Heart right ventricle (tissue), 16 donors: ENCODE measurements at regions not wholly inside any gene's neighbourhood (a gene's known extent, or its start where the extent isn't known, plus 50 kb on each side); places are given as distances from the start of the nearest gene placed in this dataset.

Experiments used
- ATAC-seq, 8 donors: fragments of 200-7000 bp; cut with Tn5 transposase; one replicate each; pipeline ENCODE4 v1.9.1; 2020; ENCODE audit warnings: mild to moderate bottlenecking in 8 of 8, moderate library complexity in 8 of 8, moderate number of reproducible peaks in 1 of 8
- DNase-seq, 2 donors: peaks; one replicate each; pipeline ENCODE4 v3.0.0-alpha.2; 2020
- H3K27ac ChIP-seq, 10 donors: fragments of 200-600 bp; sonication (generic) in 2 of 10; one replicate each; pipeline versions ENCODE4 v1.5.0 to v1.8.0; 2020 to 2022; ENCODE audit warnings: mild to moderate bottlenecking in 3 of 10
- H3K27me3 ChIP-seq, 7 donors: fragments of 200-600 bp; one replicate each; pipeline ENCODE4 v1.8.0; 2021 to 2022; ENCODE audit warnings: mild to moderate bottlenecking in 2 of 7
- H3K36me3 ChIP-seq, 9 donors: fragments of 200-600 bp; sonication (generic) in 1 of 9; one replicate each; pipeline versions ENCODE4 v1.5.0 to v1.8.0; 2020 to 2022; ENCODE audit warnings: mild to moderate bottlenecking in 2 of 9
- H3K4me1 ChIP-seq, 9 donors: fragments of 200-600 bp; sonication (generic) in 1 of 9; one replicate each; pipeline versions ENCODE4 v1.5.0 to v1.8.0; 2020 to 2022; ENCODE audit warnings: mild to moderate bottlenecking in 4 of 9
- H3K4me3 ChIP-seq, 10 donors: fragments of 200-600 bp; sonication (generic) in 2 of 10; one replicate each; pipeline versions ENCODE4 v1.5.0 to v1.8.0; 2020 to 2022; ENCODE audit warnings: mild to moderate bottlenecking in 7 of 10, moderate library complexity in 2 of 10
- H3K9me3 ChIP-seq, 11 donors: fragments of 200-600 bp in 10 of 11; sonication (generic) in 2 of 11; one replicate each; pipeline versions ENCODE4 v1.5.0 to v1.8.0; 2013 to 2022; ENCODE audit warnings: mild to moderate bottlenecking in 2 of 11, control low read depth in 1 of 11, moderate library complexity in 1 of 11
- CTCF ChIP-seq, 9 donors: fragments of 200-600 bp; sonication (generic) in 2 of 9; IDR thresholded peaks; one replicate each; pipeline versions ENCODE4 v1.5.0 to v1.8.0; 2021 to 2022; ENCODE audit warnings: antibody characterized with exemption in 9 of 9, mild to moderate bottlenecking in 5 of 9, moderate library complexity in 1 of 9
- WGBS, 2 donors: extraction: QIAGEN DNeasy Blood & Tissue Kit; methylation state at CpG; one replicate each; pipeline ENCODE4 v1.1.7; 2013; ENCODE audit warnings: inconsistent platforms in 1 of 2; 5-methylcytosine and 5-hydroxymethylcytosine counted together
- intact Hi-C, 10 donors: fragments of 100-400 bp; cut with DNase I; formaldehyde crosslinking; loops; one replicate each; pipeline versions ENCODE4 v1.11.1 to v1.14.2; 2022
- donor health status: Arrhythmogenic right ventricular cardiomyopathy.
- donor health status: ischemic (EF 13 %, LVEDD 7.1; RV severe dilation, severe dysfunction).
- donor health status: healthy with polysubstance abuse.
- donor health status: DM: no; HTN: yes; CAD: no.
- donor health status: DM: no; HTN: no; CAD: no.
- donor health status: ischemic (EF 25% LVEDD 6.9; RV normal size, moderate dysfunction).
- donor health status: ischemic (EF 25% LVEDD 5.7; RV mildly dilated, moderate dysfunction).
- donor health status: healthy.
- donor health status: DM: yes; HTN: yes; CAD: no.
- donor health status: Ischemic cardiomyopathy.
- donor health status: ischemic (EF 35%, LVEDD 5.7; RV mildly dilated, moderate dysfunction).
- donor health status: nonischemic (EF 11% LVEDD 7.7; RV severe dilation, severe dysfunction).
- donor health status: DM: yes; HTN: yes; CAD: no.
- donor health status: PGD.
- donor health status: ischemic (EF 29% LVEDD 5.4; RV normal size, mild dysfunction).
- donor health status: nonischemic (EF 23%, LVEDD 6.1; RV moderate dilation, normal function).

DNA sequence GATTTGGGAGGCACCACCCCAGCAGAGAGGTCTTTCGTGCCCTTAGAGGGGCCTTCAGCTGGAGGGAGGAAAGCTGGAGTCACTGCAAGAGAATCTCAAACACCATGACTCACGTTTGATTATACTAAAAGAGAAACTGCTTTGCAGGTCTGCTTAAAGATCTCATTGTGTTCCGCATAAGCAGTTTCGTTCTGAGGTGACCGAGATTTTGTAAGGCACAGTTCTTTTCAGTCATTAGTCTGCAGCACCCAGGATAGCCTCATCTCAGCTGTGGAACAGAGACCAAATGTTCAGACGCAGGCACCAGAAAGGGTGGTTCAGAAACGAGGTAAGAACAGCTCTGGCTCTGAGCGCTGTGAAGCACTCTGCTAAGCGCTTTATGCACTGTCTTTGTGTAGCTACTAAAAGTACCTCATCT is 71.2 kb upstream of the GTF3A start:
- H3K9me3 ChIP-seq = no peaks in the 10 kb centered on the region
- no peaks in the 10 kb centered on the region for H3K36me3 ChIP-seq
- no peak overlapping the region for H3K4me3 ChIP-seq
- peaks cover 0 to 11% (median 0%) of the 10 kb centered on the region in 9 donors for H3K4me1 ChIP-seq
- TF ChIP-seq CTCF (IDR thresholded peaks at IDR 0.05) = no peak
- H3K27me3 ChIP-seq = peaks cover 0 to 7% (median 0%) of the 10 kb centered on the region in 7 donors
- 83 to 85% methylated on average over 9 of the region's 9 CpGs for WGBS, 2 donors
- no peak overlapping the region for H3K27ac ChIP-seq
- ATAC-seq = no peak
- no peak for DNase-seq
- intact Hi-C loops = loop anchor here in 2 of 10 donors (10.0 kb wide), 2 partner anchors 58 to 78 kb away; partner anchors contain the start of gene RASL11A (in 1 of the 2)

DNA sequence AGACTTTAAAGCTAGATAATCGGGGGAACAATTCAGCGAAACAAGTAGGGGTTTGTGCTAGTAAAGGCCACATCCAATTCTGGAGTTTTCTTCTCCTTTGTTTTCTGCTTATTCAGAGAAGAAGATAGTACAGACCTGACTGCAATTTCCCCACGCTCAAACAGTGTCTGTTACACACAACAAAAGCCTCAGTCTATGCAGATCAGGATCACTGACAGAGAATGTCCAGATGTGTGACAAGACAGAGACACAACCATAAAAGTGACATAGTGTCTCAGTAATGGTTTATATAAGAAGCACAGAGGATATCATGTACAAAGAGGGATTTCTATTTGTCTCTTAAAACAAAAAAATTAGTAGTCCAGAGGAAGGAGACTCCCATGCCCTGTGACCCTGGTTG is 70.7 kb upstream of the GTF3A start:
- peaks cover 0 to 11% (median 0%) of the 10 kb centered on the region in 9 donors for H3K4me1 ChIP-seq
- peaks cover 0 to 6% (median 0%) of the 10 kb centered on the region in 7 donors for H3K27me3 ChIP-seq
- DNase-seq (no peak), ATAC-seq (no peak)
- 79 to 86% methylated on average over 3 of the region's 3 CpGs for WGBS, 2 donors
- H3K4me3 ChIP-seq = no peak overlapping the region
- no peaks in the 10 kb centered on the region for H3K36me3 ChIP-seq
- H3K9me3 ChIP-seq = no peaks in the 10 kb centered on the region
- intact Hi-C loops = loop anchor here in 2 of 10 donors (10.0 kb wide), 2 partner anchors 59 to 79 kb away; partner anchors contain the start of gene RASL11A (in 1 of the 2)
- H3K27ac ChIP-seq = no peak overlapping the region
- no peak for TF ChIP-seq CTCF (IDR thresholded peaks at IDR 0.05)

DNA sequence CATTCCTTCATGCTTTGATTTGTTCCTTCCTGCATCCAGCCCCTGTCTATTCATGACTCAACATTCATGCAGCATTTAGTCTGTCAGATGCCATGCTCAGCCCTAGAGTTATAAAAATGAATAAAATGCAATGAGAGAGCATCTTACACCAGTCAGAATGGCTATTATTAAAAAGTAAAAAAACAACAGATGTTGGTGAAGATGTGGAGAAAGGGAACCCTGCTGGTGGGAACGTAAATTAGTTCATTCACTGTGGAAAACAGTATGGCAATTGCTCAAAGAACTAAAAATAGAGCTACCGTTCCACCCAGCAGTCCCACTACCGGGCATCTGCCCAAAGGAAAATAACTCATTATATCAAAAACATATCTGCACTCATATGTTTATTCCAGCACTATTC is 70.0 kb upstream of the GTF3A start:
- Histone ChIP-seq H3K36me3 (no peaks in the 10 kb centered on the region), H3K9me3 (no peaks in the 10 kb centered on the region), H3K4me1 (peaks cover 0 to 11% (median 0%) of the 10 kb centered on the region in 9 donors), H3K27me3 (peaks cover 0 to 1% (median under 1%) of the 10 kb centered on the region in 7 donors), H3K27ac (no peak overlapping the region), H3K4me3 (no peak overlapping the region)
- ATAC-seq = peak in 1 of 8 donors; percentile 67
- WGBS, 2 donors = 7 to 18% methylated on average over 3 of the region's 3 CpGs
- DNase-seq = no peak
- intact Hi-C loops = loop anchor here in 2 of 10 donors (10.0 kb wide), 2 partner anchors 60 to 80 kb away; partner anchors contain the start of gene RASL11A (in 1 of the 2)
- peak in 5 of 9 donors; percentile 5 to 36 (median 28) for TF ChIP-seq CTCF (IDR thresholded peaks at IDR 0.05)

DNA sequence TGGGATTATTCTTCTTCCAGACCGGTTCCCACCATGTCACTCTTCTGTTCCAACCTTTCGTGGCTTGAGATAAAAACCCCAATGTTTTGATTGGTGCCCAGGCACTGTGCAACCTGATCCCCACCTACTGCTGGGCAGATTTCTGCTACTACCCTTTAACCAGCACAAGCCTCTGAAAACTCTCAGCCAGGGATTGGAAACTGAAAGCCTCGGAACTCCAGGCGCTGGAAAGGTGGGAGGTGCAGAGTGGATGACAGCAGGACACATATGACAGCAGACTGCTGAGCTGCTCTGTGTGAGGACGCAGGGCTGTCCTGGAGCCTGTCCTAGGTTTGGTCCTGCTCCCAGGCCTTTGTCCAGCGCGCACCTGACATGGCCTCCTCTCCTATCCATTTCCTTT is 68.5 kb upstream of the GTF3A start:
- Histone ChIP-seq H3K9me3 (no peaks in the 10 kb centered on the region), H3K36me3 (no peaks in the 10 kb centered on the region), H3K4me3 (no peak overlapping the region), H3K27me3 (peaks cover 0 to 6% (median 0%) of the 10 kb centered on the region in 7 donors), H3K27ac (peak overlapping the region in 3 of 10 donors; percentile 18 to 34 (median 21)), H3K4me1 (peaks cover 0 to 11% (median 0%) of the 10 kb centered on the region in 9 donors)
- ATAC-seq (peak in 7 of 8 donors; percentile 18 to 67 (median 48)), DNase-seq (no peak)
- 37 to 47% methylated on average over 7 of the region's 7 CpGs for WGBS, 2 donors
- no peak for TF ChIP-seq CTCF (IDR thresholded peaks at IDR 0.05)
- intact Hi-C loops = loop anchor here in 5 of 10 donors (5.0 to 10.0 kb wide), 4 partner anchors 61 to 409 kb away; partner anchors contain the start of gene RASL11A (in 1 of the 5)
